Upper lobe of left lung (tissue), 6 donors: ENCODE measurements at regions not wholly inside any gene's neighbourhood (a gene's known extent, or its start where the extent isn't known, plus 50 kb on each side); places are given as distances from the start of the nearest gene placed in this dataset.

Source experiments
- ATAC-seq, 2 donors: fragments of 200-7000 bp; cut with Tn5 transposase; one replicate each; pipeline ENCODE4 v1.9.1; 2022; ENCODE audit warnings: mild to moderate bottlenecking in 2 of 2, moderate library complexity in 2 of 2; ENCODE audit not compliant: low FRiP score in 2 of 2
- DNase-seq, 2 donors: peaks; one replicate each; pipeline ENCODE4 v3.0.0-alpha.2; 2019 to 2020
- H3K27ac ChIP-seq, 4 donors: fragments of 200-600 bp; sonication (generic); one replicate each; pipeline ENCODE4 v1.5.1; 2016 to 2019
- H3K27me3 ChIP-seq, 4 donors: fragments of 200-600 bp; sonication (generic); one replicate each; pipeline ENCODE4 v1.5.1; 2017 to 2019
- H3K36me3 ChIP-seq, 4 donors: fragments of 200-600 bp; sonication (generic); one replicate each; pipeline ENCODE4 v1.5.1; 2016 to 2019
- H3K4me1 ChIP-seq, 4 donors: fragments of 200-600 bp; sonication (generic); one replicate each; pipeline ENCODE4 v1.5.1; 2018 to 2019
- H3K4me3 ChIP-seq, 4 donors: fragments of 200-600 bp; sonication (generic); one replicate each; pipeline ENCODE4 v1.5.1; 2017 to 2019; ENCODE audit warnings: mild to moderate bottlenecking in 2 of 4, moderate library complexity in 1 of 4
- H3K9me3 ChIP-seq, 4 donors: fragments of 200-600 bp; sonication (generic); one replicate each; pipeline ENCODE4 v1.5.1; 2018 to 2019
- EP300 ChIP-seq, 4 donors: sonication (generic); formaldehyde crosslinking; IDR thresholded peaks; one replicate each; pipeline ENCODE4 v1.5.1; 2017; ENCODE audit warnings: antibody characterized with exemption in 4 of 4, control low read depth in 2 of 4
- POLR2A ChIP-seq, 4 donors: fragments of 450-650 bp; IDR thresholded peaks; one replicate each; pipeline ENCODE4 v1.5.1; 2016 to 2017; ENCODE audit warnings: antibody characterized with exemption in 4 of 4, mild to moderate bottlenecking in 2 of 4
- POLR2AphosphoS5 ChIP-seq, 2 donors: sonication (generic); formaldehyde crosslinking; IDR thresholded peaks; one replicate each; pipeline ENCODE4 v1.5.1; 2017; ENCODE audit warnings: antibody characterized with exemption in 2 of 2
- WGBS, 2 donors: methylation state at CpG; one replicate each; pipeline ENCODE4 v1.1.5; 2017 to 2018; 5-methylcytosine and 5-hydroxymethylcytosine counted together
- TF ChIP-seq, protein P1 (sequence below), 6 experiments: fragments of 450-650 bp in 4 of 6; fragments of 200-600 bp in 2 of 6; sonication (generic) in 2 of 6; IDR thresholded peaks; one replicate each; pipeline ENCODE4 v1.5.1; 2016 to 2019; ENCODE audit warnings: antibody characterized with exemption in 6 of 6
- donor health status: DM: no; HTN: no; CAD: no; lungs with moderate emphysema.
- donor health status: DM: no; HTN: yes; CAD: no; lungs with severe emphysema.

DNA sequence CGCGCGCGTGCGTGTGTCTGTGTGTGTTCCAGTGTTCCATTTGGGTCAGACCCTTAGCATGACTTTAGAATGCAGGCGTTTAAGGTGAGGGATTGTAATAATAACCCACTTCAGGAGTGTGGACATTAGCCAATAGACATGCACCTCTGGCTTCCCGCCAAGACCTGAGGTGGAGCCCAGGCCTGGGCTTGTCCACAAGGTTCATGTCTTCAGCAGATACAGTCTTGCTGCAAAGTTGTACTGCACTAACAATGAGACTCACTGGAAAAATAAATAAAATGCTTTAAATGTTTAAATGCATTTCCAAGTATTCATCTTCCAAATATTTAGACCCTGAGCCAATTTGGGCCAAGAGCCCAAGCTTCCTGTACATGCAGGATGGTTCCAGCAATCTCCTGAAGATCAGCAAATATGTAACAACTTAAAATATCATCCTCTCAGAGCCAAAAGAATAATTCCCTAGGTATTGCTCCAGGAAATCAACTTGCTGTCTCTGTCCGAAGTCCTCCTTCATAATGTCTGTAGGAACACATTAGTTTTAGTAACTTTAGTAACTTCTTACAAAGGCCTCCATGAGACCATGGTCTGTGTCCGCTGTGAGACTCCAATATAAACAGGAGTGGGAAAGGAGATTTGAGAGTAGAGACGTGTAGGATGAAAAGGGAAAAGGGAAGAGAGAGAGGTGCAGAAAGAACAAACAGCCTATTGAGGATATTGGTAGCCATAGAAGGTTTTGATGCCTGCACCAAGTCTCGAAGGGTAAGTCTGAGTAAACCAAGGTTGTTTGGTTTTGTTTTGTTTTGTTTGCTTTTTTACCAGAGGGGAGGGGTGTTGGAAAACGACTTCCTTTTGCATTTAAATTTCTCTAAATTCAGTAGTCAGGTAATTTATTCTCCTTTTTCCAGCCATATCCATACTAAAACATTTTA lies 98.5 kb upstream of the KLF3 start:
- H3K9me3 ChIP-seq: no peaks in the 10 kb centered on the region
- TF ChIP-seq POLR2AphosphoS5 (IDR thresholded peaks at IDR 0.05): no peak
- TF ChIP-seq, protein P1, sequence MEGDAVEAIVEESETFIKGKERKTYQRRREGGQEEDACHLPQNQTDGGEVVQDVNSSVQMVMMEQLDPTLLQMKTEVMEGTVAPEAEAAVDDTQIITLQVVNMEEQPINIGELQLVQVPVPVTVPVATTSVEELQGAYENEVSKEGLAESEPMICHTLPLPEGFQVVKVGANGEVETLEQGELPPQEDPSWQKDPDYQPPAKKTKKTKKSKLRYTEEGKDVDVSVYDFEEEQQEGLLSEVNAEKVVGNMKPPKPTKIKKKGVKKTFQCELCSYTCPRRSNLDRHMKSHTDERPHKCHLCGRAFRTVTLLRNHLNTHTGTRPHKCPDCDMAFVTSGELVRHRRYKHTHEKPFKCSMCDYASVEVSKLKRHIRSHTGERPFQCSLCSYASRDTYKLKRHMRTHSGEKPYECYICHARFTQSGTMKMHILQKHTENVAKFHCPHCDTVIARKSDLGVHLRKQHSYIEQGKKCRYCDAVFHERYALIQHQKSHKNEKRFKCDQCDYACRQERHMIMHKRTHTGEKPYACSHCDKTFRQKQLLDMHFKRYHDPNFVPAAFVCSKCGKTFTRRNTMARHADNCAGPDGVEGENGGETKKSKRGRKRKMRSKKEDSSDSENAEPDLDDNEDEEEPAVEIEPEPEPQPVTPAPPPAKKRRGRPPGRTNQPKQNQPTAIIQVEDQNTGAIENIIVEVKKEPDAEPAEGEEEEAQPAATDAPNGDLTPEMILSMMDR (IDR thresholded peaks at IDR 0.05): no peak
- TF ChIP-seq POLR2A (IDR thresholded peaks at IDR 0.05): no peak
- no peak for TF ChIP-seq EP300 (IDR thresholded peaks at IDR 0.05)
- peak in 1 of 2 donors; percentile 30 for DNase-seq
- H3K4me1 ChIP-seq: peaks cover 18 to 41% (median 28%) of the 10 kb centered on the region in 4 donors
- ATAC-seq: peak in 1 of 2 donors; percentile 8
- H3K36me3 ChIP-seq: no peaks in the 10 kb centered on the region
- H3K27ac ChIP-seq: peak overlapping the region in 2 of 4 donors; percentile 17 to 58
- no peak overlapping the region for H3K4me3 ChIP-seq
- 55 to 58% methylated on average over 12 of the region's 12 CpGs for WGBS, 2 donors
- no peaks in the 10 kb centered on the region for H3K27me3 ChIP-seq

DNA sequence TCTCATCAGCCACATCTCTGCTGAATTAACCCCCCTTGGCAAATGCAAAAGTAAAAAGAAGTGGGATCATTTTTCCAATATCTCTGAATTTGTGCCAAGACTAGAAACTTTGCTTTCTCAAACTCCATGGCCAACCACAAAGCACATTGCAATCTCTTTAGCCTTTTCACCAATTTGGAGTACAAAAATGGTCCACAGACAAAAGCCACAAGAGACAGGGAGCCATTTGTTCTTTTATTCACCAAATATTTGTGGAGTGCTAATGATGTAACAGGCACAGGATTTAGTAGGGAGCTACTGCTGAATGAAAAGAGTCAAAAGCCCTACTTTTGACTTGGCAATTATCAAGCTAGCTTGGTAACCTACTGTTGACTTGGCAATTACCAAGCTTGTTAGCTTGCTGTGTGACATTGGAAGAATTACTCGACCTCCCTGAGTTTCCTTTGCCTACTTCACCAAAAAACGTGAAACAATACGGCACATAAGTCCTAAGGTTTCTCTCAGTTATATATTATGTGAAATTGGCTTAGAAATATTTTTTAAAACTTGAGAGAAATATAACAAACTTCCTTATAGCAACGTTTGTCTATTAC lies 97.1 kb upstream of the KLF3 start:
- no peaks in the 10 kb centered on the region for H3K9me3 ChIP-seq
- ATAC-seq: no peak
- H3K27me3 ChIP-seq: no peaks in the 10 kb centered on the region
- DNase-seq: no peak
- WGBS, 2 donors: 79 to 89% methylated on average over 4 of the region's 4 CpGs
- H3K4me3 ChIP-seq: no peak overlapping the region
- peaks cover 18 to 39% (median 28%) of the 10 kb centered on the region in 4 donors for H3K4me1 ChIP-seq
- TF ChIP-seq POLR2AphosphoS5 (IDR thresholded peaks at IDR 0.05) (no peak), POLR2A (IDR thresholded peaks at IDR 0.05) (no peak), EP300 (IDR thresholded peaks at IDR 0.05) (no peak)
- TF ChIP-seq, protein P1 (IDR thresholded peaks at IDR 0.05): no peak
- H3K36me3 ChIP-seq: no peaks in the 10 kb centered on the region
- H3K27ac ChIP-seq: peak overlapping the region in 1 of 4 donors; percentile 44

DNA sequence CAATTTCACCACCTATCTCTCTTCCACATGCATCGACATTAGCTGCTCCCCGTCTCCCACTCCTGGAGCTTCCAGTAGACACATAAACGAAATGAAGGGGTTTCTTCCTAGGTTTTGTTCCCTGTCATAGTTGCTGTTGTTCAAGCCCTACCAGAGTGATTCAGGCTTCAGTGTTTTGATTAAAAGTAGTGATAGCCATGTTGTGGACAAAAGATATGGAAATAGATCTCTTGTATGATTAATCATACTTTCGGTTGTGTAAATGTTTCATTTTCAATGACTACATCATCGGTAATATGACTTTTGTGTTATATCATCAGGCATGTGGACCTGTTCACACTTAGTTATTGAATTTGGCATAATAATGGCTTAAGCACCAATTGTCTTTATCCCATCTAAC lies 96.5 kb upstream of the KLF3 start:
- 70 to 72% methylated on average over 5 of the region's 5 CpGs for WGBS, 2 donors

DNA sequence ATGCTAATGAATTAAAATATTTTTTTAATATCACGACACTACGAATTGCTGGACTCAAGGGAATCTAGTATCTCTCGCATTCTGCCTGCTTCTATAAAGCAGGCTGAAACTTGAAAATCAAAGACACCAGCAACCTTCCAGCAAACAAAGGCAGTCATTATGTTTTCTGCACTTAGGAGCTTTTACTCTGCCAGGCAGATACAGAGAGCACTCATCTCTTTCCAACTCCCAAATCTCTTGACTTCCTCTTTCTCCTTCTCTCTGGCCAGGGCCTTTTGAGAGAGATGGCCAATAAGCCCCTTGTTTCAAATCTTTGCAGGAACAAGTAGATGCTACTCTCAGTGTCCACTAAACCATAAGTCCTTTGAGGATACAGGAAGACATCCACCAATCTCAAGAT lies 95.2 kb upstream of the KLF3 start:
- H3K36me3 ChIP-seq: no peaks in the 10 kb centered on the region
- TF ChIP-seq, protein P1 (IDR thresholded peaks at IDR 0.05): no peak
- TF ChIP-seq POLR2AphosphoS5 (IDR thresholded peaks at IDR 0.05): no peak
- TF ChIP-seq POLR2A (IDR thresholded peaks at IDR 0.05): no peak
- TF ChIP-seq EP300 (IDR thresholded peaks at IDR 0.05): no peak
- no peak overlapping the region for H3K27ac ChIP-seq
- H3K4me3 ChIP-seq: no peak overlapping the region
- H3K4me1 ChIP-seq: peaks cover 10 to 21% (median 15%) of the 10 kb centered on the region in 4 donors
- WGBS, 2 donors: 95 to 99% methylated on average over 3 of the region's 3 CpGs
- DNase-seq (no peak), ATAC-seq (no peak)
- H3K27me3 ChIP-seq: no peaks in the 10 kb centered on the region
- H3K9me3 ChIP-seq: no peaks in the 10 kb centered on the region

More for the DNA sequence above, 96.5 kb upstream of the KLF3 start:
- no peak for TF ChIP-seq POLR2A (IDR thresholded peaks at IDR 0.05)
- no peak for TF ChIP-seq EP300 (IDR thresholded peaks at IDR 0.05)
- no peak for TF ChIP-seq POLR2AphosphoS5 (IDR thresholded peaks at IDR 0.05)
- TF ChIP-seq, protein P1 (IDR thresholded peaks at IDR 0.05): no peak
- no peaks in the 10 kb centered on the region for H3K36me3 ChIP-seq
- H3K9me3 ChIP-seq: no peaks in the 10 kb centered on the region
- no peak overlapping the region for H3K4me3 ChIP-seq
- H3K27ac ChIP-seq: peak overlapping the region in 1 of 4 donors; percentile 44
- peaks cover 18 to 34% (median 24%) of the 10 kb centered on the region in 4 donors for H3K4me1 ChIP-seq
- H3K27me3 ChIP-seq: no peaks in the 10 kb centered on the region
- no peak for ATAC-seq
- DNase-seq: no peak
